ENCODE measurements at regions not wholly inside any gene's neighbourhood (a gene's known extent, or its start where the extent isn't known, plus 50 kb on each side); places are given as distances from the start of the nearest gene placed in this dataset.

DNA sequence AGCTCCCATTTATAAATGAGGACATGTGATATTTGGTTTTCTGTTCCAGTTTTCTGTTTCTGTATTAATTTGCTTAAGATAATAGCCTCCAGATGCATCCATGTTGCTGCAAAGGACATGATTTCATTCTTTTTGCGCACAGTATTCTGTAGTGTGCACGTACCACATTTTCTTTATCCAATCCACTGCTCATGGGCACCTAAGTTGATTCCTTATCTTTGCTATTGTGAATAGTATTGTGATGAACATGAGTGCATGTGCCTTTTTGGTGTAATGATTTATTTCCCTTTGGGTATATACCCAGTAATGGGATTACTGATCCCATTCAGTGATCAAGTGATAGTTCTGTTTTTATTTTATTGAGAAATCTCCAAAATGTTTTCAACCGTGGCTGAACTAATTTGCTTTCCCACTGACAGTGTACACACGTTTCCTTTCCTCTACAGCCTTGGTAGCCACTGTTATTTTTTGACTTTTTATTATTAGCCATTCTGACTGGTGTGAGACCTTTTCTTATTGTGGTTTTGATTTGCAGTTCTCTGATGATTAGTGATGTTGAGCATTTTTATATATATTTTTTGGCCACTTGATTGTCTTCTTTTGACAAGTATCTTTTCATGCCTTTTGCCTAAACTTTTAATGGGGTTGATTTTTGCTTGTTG, 226.0 kb upstream of the ANO3 start:
- 64 to 74% (median 69%) methylated on average over 4 of the region's 4 CpGs for WGBS, 4 donors
- intact Hi-C loops (cut with DNase I) = no loop called here
- no peaks in the 10 kb centered on the region for H3K36me3 ChIP-seq (replicated peaks in 1 of 2)
- H3K9me3 ChIP-seq (replicated peaks in 1 of 3) = no peaks in the 10 kb centered on the region
- no peaks in the 10 kb centered on the region for H3K4me1 ChIP-seq (replicated peaks in 1 of 2)
- TF ChIP-seq CTCF (IDR thresholded peaks at IDR 0.05) (no peak), POLR2A (IDR thresholded peaks at IDR 0.05) (no peak)
- H3K27me3 ChIP-seq = no peaks in the 10 kb centered on the region
- H3K27ac ChIP-seq = no peak overlapping the region
- no peak for DNase-seq
- H3K4me3 ChIP-seq = no peak overlapping the region

GRCh38 chr11:26106726-26107125, 225.2 kb upstream of the ANO3 start:
- Histone ChIP-seq H3K27me3 (no peaks in the 10 kb centered on the region), H3K4me1 (replicated peaks in 1 of 2) (no peaks in the 10 kb centered on the region), H3K27ac (no peak overlapping the region), H3K36me3 (replicated peaks in 1 of 2) (no peaks in the 10 kb centered on the region), H3K9me3 (replicated peaks in 1 of 3) (no peaks in the 10 kb centered on the region), H3K4me3 (no peak overlapping the region)
- intact Hi-C loops (cut with DNase I) = no loop called here
- DNase-seq = no peak
- TF ChIP-seq CTCF (IDR thresholded peaks at IDR 0.05) = no peak
- no peak for TF ChIP-seq POLR2A (IDR thresholded peaks at IDR 0.05)
- WGBS, 4 donors = 88 to 100% (median 89%) methylated on average over 1 of the region's 1 CpG

- Histone ChIP-seq H3K27ac (no peak overlapping the region), H3K9me3 (replicated peaks in 1 of 3) (no peaks in the 10 kb centered on the region), H3K27me3 (no peaks in the 10 kb centered on the region), H3K4me3 (no peak overlapping the region), H3K4me1 (replicated peaks in 1 of 2) (no peaks in the 10 kb centered on the region), H3K36me3 (replicated peaks in 1 of 2) (no peaks in the 10 kb centered on the region)
- intact Hi-C loops (cut with DNase I) = no loop called here
- TF ChIP-seq CTCF (IDR thresholded peaks at IDR 0.05) = no peak
- no peak for TF ChIP-seq POLR2A (IDR thresholded peaks at IDR 0.05)
- no peak for DNase-seq
- 65 to 76% (median 70%) methylated on average over 2 of the region's 2 CpGs for WGBS, 4 donors
These were observed 222.1 kb upstream of the ANO3 start for GRCh38 chr11:26109658-26110368.

DNA sequence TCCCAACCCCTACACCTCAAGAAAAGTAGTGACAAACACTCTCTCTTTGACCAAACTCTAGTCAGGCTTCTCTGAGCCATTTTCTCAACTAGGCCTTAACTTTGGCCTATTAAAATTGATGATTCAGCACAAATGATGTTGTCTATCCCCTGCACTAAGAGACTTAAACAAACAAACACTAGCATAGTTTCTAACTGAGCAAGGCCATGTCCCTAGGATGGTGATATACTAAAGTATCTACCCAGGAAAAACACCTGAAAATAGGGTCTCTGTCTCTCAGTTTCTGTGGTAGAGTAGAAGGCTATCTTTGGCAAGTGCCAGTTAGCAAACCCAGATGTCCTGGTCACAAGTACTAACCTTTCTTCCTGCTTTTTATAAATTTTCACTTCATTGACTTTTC, 219.7 kb upstream of the ANO3 start:
- Histone ChIP-seq H3K27me3 (no peaks in the 10 kb centered on the region), H3K4me3 (no peak overlapping the region), H3K27ac (no peak overlapping the region), H3K36me3 (replicated peaks in 1 of 2) (no peaks in the 10 kb centered on the region), H3K4me1 (replicated peaks in 1 of 2) (no peaks in the 10 kb centered on the region), H3K9me3 (replicated peaks in 1 of 3) (no peaks in the 10 kb centered on the region)
- DNase-seq = no peak
- intact Hi-C loops (cut with DNase I) = no loop called here
- no peak for TF ChIP-seq POLR2A (IDR thresholded peaks at IDR 0.05)
- no peak for TF ChIP-seq CTCF (IDR thresholded peaks at IDR 0.05)

Data from adrenal gland (tissue), 9 donors.